ENCODE measurements at regions not wholly inside any gene's neighbourhood (a gene's known extent, or its start where the extent isn't known, plus 50 kb on each side); places are given as distances from the start of the nearest gene placed in this dataset.

DNA sequence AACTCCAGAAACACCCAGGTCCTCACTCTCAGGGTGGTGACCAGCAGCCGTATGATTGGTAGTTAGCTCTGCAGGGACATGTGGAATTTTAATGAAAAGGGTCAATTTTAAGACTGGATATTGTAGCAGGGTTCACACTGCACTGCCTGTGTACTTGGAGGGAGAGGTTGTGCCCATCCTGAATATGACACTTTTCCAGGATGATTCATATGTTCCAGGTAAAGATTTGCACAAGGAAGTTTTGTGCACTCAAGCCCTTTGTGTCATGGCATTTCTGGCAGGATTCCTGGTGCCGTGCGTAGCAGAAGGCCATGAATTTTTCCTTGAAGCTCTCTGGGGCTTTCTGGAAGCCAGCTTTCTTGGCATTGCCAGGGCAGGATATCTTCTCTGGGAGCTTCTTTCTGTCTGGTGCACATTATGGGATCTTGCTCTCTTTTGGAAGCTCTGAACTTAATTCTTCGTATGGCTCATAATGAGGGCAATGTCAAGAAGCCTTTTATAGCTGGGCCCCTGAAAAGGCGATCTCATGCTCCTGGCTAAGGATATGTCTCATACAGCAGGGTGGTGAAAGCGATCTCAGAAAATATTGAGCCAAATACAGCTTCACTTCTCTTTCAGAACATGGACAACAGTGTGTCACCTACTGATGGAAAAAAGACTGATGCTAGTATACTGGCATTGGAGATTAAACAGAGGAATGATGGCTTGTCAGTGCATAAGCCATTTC is 1133.9 kb downstream of the AACS start:
- TF ChIP-seq, protein P1, sequence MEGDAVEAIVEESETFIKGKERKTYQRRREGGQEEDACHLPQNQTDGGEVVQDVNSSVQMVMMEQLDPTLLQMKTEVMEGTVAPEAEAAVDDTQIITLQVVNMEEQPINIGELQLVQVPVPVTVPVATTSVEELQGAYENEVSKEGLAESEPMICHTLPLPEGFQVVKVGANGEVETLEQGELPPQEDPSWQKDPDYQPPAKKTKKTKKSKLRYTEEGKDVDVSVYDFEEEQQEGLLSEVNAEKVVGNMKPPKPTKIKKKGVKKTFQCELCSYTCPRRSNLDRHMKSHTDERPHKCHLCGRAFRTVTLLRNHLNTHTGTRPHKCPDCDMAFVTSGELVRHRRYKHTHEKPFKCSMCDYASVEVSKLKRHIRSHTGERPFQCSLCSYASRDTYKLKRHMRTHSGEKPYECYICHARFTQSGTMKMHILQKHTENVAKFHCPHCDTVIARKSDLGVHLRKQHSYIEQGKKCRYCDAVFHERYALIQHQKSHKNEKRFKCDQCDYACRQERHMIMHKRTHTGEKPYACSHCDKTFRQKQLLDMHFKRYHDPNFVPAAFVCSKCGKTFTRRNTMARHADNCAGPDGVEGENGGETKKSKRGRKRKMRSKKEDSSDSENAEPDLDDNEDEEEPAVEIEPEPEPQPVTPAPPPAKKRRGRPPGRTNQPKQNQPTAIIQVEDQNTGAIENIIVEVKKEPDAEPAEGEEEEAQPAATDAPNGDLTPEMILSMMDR (IDR thresholded peaks at IDR 0.05) = no peak
- TF ChIP-seq POLR2A (IDR thresholded peaks at IDR 0.05) = no peak
